ENCODE measurements at regions not wholly inside any gene's neighbourhood (a gene's known extent, or its start where the extent isn't known, plus 50 kb on each side); places are given as distances from the start of the nearest gene placed in this dataset.

DNA sequence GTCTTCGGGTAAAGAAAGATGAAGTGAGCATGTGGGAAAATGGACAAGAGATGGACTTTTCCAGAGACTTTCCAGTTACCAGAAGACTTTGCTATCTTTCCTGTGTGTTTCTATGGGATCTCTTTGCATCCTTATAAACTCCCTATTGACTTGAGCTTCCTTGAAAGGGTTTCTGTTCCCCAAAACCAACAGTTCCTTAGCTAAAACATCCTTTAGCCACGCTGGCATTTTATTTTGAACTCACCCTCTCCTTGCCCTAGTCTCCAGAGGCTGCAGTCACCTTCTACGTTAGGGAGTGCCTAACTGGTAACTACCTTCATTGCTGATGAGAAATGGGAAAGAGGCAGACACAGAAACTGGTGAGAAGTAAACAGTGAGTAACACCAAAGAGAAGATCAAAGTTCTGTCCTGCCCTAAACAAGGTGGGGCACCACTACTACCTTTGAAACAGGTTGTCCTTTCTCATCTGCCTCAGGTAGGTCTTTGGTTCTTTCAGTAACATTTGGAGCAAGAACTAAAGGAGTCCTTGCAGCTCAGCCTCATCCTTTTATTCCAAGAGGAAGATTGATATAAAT lies 402.9 kb downstream of the ENC1 start:
- dilution Hi-C loops (cut with MboI; ENCODE audit: extremely low pct_ligation_motif_present, low sequenced_read_pairs) (no loop called here), intact Hi-C loops (cut with micrococcal nuclease) (no loop called here)
- Histone ChIP-seq H4K20me1 (replicated peaks; ENCODE audit: control insufficient read depth, extremely low read depth, insufficient read depth, low read length) (no peaks in the 10 kb centered on the region), H3K27me3 (ENCODE audit: control insufficient read depth in 2 of 2, insufficient read depth in 2 of 2, low read length in 2 of 2) (peaks cover 2 to 11% of the 10 kb centered on the region in 2 experiments), H3K79me2 (ENCODE audit: control insufficient read depth, insufficient read depth, low read length) (no peaks in the 10 kb centered on the region), H3K27ac (ENCODE audit: insufficient read depth, low read depth, low read length) (no peak overlapping the region), H3K36me3 (ENCODE audit: control insufficient read depth in 2 of 2, extremely low read depth in 1 of 2, insufficient read depth in 2 of 2, low read length in 2 of 2) (no peaks in the 10 kb centered on the region), H3K4me2 (ENCODE audit: insufficient read depth, low read length) (no peak overlapping the region), H3K4me1 (ENCODE audit: control insufficient read depth, extremely low read depth, insufficient read depth, low read length) (no peaks in the 10 kb centered on the region), H3K9me1 (replicated peaks; ENCODE audit: control insufficient read depth, extremely low read depth, insufficient read depth, low read length) (no peaks in the 10 kb centered on the region), H3K9ac (replicated peaks; ENCODE audit: extremely low read depth, insufficient read depth, low read length) (no peak overlapping the region), H2AFZ (ENCODE audit: low read depth, low read length) (no peak overlapping the region), H3K4me3 (replicated peaks in 1 of 3; ENCODE audit: insufficient read depth in 1 of 3, low read depth in 1 of 3, low read length in 3 of 3) (no peak overlapping the region), H3K9me3 (replicated peaks; ENCODE audit: control insufficient read depth, insufficient read depth, low read length) (no peaks in the 10 kb centered on the region)
- no peak for FAIRE-seq
- no TSS peak for BruUV-seq (replicated peaks)
- no peak for DNase-seq (ENCODE audit: low read depth, low spot score)
- POLR2A ChIA-PET = no interaction called here
- CTCF ChIA-PET = interaction anchor here (0.9 to 1.4 kb wide), 2 partner anchors 11 to 203 kb away, joined by 3 to 5 read pairs; no protein-coding TSS in a partner anchor
- TF ChIP-seq, protein P1, sequence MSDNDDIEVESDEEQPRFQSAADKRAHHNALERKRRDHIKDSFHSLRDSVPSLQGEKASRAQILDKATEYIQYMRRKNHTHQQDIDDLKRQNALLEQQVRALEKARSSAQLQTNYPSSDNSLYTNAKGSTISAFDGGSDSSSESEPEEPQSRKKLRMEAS (IDR thresholded peaks at IDR 0.05; ENCODE audit: insufficient read depth, insufficient read length) = no peak
- no peak for TF ChIP-seq EZH2 (IDR thresholded peaks at IDR 0.05; ENCODE audit: borderline replicate concordance, low read depth, low read length, severe bottlenecking)
- TF ChIP-seq GATA2 (IDR thresholded peaks at IDR 0.05; ENCODE audit: insufficient read depth, insufficient read length, low read depth, low read length) = no peak
- no peak for TF ChIP-seq POLR2A (IDR thresholded peaks at IDR 0.05; ENCODE audit: low read depth, low read length)
- TF ChIP-seq JUN (IDR thresholded peaks at IDR 0.05; ENCODE audit: borderline replicate concordance, insufficient read depth, insufficient read length, low read depth) = no peak
- no peak for TF ChIP-seq MYC (IDR thresholded peaks at IDR 0.05; ENCODE audit: low read depth, low read length)
- no peak for TF ChIP-seq CTCF (IDR thresholded peaks at IDR 0.05; ENCODE audit: extremely low read depth in 1 of 2, insufficient read depth in 1 of 2, low read depth in 1 of 2, low read length in 2 of 2)
- no peak for TF ChIP-seq POLR2AphosphoS5 (IDR thresholded peaks at IDR 0.05; ENCODE audit: insufficient read depth, low read depth, low read length)
- TF ChIP-seq FOS (IDR thresholded peaks at IDR 0.05; ENCODE audit: borderline replicate concordance, insufficient read depth, low read length) = no peak

Measured in endothelial cell of umbilical vein (primary cell).